ENCODE measurements at regions not wholly inside any gene's neighbourhood (a gene's known extent, or its start where the extent isn't known, plus 50 kb on each side); places are given as distances from the start of the nearest gene placed in this dataset.
"Not testable (repeated sequence)": the region's sequence is repeated elsewhere in the genome, so short reads cannot be mapped to it uniquely, and the experiment has no call there.

DNA sequence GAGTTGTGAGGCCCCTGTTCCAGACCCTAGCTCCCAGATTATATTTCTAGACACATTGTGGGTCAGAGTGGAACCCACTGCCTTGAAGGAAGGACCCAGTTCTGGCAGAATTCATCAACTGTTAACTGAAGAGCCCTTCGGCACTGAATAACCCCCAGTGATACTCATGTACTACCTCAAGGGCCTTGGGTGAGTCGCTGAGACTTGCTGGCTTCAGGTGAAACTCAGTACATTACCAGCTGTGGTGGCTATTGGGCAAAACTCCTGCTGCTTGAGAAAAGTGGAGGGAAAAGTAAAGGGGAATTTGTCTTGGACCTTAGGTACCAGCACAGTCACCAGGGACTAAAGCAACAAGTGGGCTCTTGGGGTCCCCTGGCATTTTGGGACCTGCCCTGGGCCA lies 394.9 kb upstream of the EPHA3 start:
- H3K4me1 ChIP-seq (ENCODE audit: control insufficient read depth, insufficient read depth, low read length) = no peaks in the 10 kb centered on the region
- H3K9ac ChIP-seq (ENCODE audit: low read length in 2 of 2) = no peak overlapping the region
- no peak overlapping the region for H3K27ac ChIP-seq (ENCODE audit: low read length)
- no peak overlapping the region for H3K4me3 ChIP-seq (ENCODE audit: low read length in 2 of 2)
- H3K36me3 ChIP-seq (ENCODE audit: control insufficient read depth in 2 of 2, insufficient read depth in 2 of 2, low read length in 2 of 2) = no peaks in the 10 kb centered on the region
- H3K27me3 ChIP-seq (ENCODE audit: control insufficient read depth in 1 of 2, insufficient read depth in 2 of 2, low read length in 2 of 2) = no peaks in the 10 kb centered on the region
- no peaks in the 10 kb centered on the region for H3K9me3 ChIP-seq (ENCODE audit: control insufficient read depth in 2 of 2, low read length in 2 of 2)

- H3K4me3 ChIP-seq (ENCODE audit: low read length in 2 of 2) = no peak overlapping the region
- no peaks in the 10 kb centered on the region for H3K4me1 ChIP-seq (ENCODE audit: control insufficient read depth, insufficient read depth, low read length)
- H3K9me3 ChIP-seq (ENCODE audit: control insufficient read depth in 2 of 2, low read length in 2 of 2) = no peaks in the 10 kb centered on the region
- H3K9ac ChIP-seq (ENCODE audit: low read length in 2 of 2) = no peak overlapping the region
- H3K27ac ChIP-seq (ENCODE audit: low read length) = no peak overlapping the region
- H3K27me3 ChIP-seq (ENCODE audit: control insufficient read depth in 1 of 2, insufficient read depth in 2 of 2, low read length in 2 of 2) = no peaks in the 10 kb centered on the region
- H3K36me3 ChIP-seq (ENCODE audit: control insufficient read depth in 2 of 2, insufficient read depth in 2 of 2, low read length in 2 of 2) = no peaks in the 10 kb centered on the region
Observed at GRCh38 chr3:88713233-88713691, 394.2 kb upstream of the EPHA3 start.

- no peaks in the 10 kb centered on the region for H3K36me3 ChIP-seq (ENCODE audit: control insufficient read depth in 2 of 2, insufficient read depth in 2 of 2, low read length in 2 of 2)
- H3K9me3 ChIP-seq (ENCODE audit: control insufficient read depth in 2 of 2, low read length in 2 of 2) = no peaks in the 10 kb centered on the region
- no peaks in the 10 kb centered on the region for H3K27me3 ChIP-seq (ENCODE audit: control insufficient read depth in 1 of 2, insufficient read depth in 2 of 2, low read length in 2 of 2)
- no peak overlapping the region for H3K27ac ChIP-seq (ENCODE audit: low read length)
- H3K4me1 ChIP-seq (ENCODE audit: control insufficient read depth, insufficient read depth, low read length) = no peaks in the 10 kb centered on the region
- no peak overlapping the region for H3K9ac ChIP-seq (ENCODE audit: low read length in 2 of 2)
- no peak overlapping the region for H3K4me3 ChIP-seq (ENCODE audit: low read length in 2 of 2)
Observed at GRCh38 chr3:88725440-88726165, 381.8 kb upstream of the EPHA3 start.

GRCh38 chr3:88732186-88732585 lies 375.2 kb upstream of the EPHA3 start:
- Histone ChIP-seq H3K36me3 (ENCODE audit: control insufficient read depth in 2 of 2, insufficient read depth in 2 of 2, low read length in 2 of 2) (no peaks in the 10 kb centered on the region), H3K4me1 (ENCODE audit: control insufficient read depth, insufficient read depth, low read length) (no peaks in the 10 kb centered on the region), H3K4me3 (ENCODE audit: low read length in 2 of 2) (no peak overlapping the region), H3K27ac (ENCODE audit: low read length) (no peak overlapping the region), H3K9ac (ENCODE audit: low read length in 2 of 2) (no peak overlapping the region), H3K9me3 (ENCODE audit: control insufficient read depth in 2 of 2, low read length in 2 of 2) (no peaks in the 10 kb centered on the region), H3K27me3 (ENCODE audit: control insufficient read depth in 1 of 2, insufficient read depth in 2 of 2, low read length in 2 of 2) (no peaks in the 10 kb centered on the region)

DNA sequence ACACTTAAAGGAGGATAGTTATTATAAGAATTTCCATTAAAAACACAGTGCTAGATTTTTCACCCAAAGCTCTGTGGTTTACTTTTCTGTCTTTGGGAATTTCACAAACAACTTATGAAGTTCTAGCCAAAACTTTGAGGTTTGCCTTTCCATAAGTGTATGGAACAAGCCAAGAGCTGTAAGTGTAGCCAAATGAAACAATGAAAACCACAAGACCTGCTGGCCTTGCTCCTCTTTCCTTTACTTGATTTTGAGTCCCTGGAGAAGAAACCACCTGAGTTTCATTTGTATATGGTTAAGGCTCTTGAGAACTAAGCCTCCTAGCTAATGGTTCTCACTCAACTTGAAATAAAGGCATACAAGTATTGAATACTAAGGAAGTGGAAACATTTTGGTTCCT lies 365.3 kb upstream of the EPHA3 start:
- Histone ChIP-seq H3K27ac (ENCODE audit: low read length) (no peak overlapping the region), H3K9ac (ENCODE audit: low read length in 2 of 2) (no peak overlapping the region), H3K27me3 (ENCODE audit: control insufficient read depth in 1 of 2, insufficient read depth in 2 of 2, low read length in 2 of 2) (no peaks in the 10 kb centered on the region), H3K36me3 (ENCODE audit: control insufficient read depth in 2 of 2, insufficient read depth in 2 of 2, low read length in 2 of 2) (no peaks in the 10 kb centered on the region), H3K4me1 (ENCODE audit: control insufficient read depth, insufficient read depth, low read length) (no peaks in the 10 kb centered on the region), H3K4me3 (ENCODE audit: low read length in 2 of 2) (no peak overlapping the region), H3K9me3 (ENCODE audit: control insufficient read depth in 2 of 2, low read length in 2 of 2) (no peaks in the 10 kb centered on the region)

DNA sequence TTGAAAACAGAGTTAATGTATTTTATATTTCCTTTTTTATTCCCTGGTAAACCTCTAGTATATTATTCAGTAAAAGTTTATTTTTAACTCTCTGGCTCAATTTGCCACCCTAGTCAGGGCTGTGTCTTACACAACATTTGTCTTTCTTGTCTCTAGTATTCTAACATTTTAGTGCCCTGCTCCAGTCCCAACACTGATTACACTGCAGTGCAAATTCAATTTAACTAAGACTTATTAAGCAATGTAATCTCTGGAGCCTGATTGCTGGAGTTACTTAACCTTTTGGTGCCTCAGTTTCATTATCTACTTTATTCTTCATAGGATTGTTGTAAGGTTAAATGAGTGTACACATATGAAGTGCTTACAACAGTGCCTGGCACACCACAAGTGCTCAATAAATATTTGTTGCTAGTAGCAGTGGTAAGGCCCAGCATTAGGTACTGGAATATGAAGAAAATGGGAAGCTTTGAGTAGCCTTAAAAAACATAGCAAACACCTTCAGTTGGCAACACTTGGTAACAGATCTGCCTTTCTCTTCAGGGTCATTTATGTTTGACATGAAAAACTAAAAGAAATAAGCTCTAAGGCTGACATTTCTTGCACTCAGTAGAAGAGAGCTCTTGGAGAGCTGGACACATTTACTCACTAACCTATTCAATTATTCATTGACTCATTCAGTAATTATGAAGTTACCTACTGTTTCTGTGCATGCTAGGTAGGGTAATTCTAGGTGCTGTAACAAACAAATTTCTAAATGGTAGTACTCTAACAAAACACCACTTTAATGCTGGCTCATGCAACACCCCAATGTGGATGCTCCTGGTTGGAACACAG lies 364.5 kb upstream of the EPHA3 start:
- no peak overlapping the region for H3K4me3 ChIP-seq (ENCODE audit: low read length in 2 of 2)
- no peak overlapping the region for H3K27ac ChIP-seq (ENCODE audit: low read length)
- H3K4me1 ChIP-seq (ENCODE audit: control insufficient read depth, insufficient read depth, low read length) = no peaks in the 10 kb centered on the region
- H3K27me3 ChIP-seq (ENCODE audit: control insufficient read depth in 1 of 2, insufficient read depth in 2 of 2, low read length in 2 of 2) = no peaks in the 10 kb centered on the region
- H3K9me3 ChIP-seq (ENCODE audit: control insufficient read depth in 2 of 2, low read length in 2 of 2) = no peaks in the 10 kb centered on the region
- no peaks in the 10 kb centered on the region for H3K36me3 ChIP-seq (ENCODE audit: control insufficient read depth in 2 of 2, insufficient read depth in 2 of 2, low read length in 2 of 2)
- no peak overlapping the region for H3K9ac ChIP-seq (ENCODE audit: low read length in 2 of 2)

DNA sequence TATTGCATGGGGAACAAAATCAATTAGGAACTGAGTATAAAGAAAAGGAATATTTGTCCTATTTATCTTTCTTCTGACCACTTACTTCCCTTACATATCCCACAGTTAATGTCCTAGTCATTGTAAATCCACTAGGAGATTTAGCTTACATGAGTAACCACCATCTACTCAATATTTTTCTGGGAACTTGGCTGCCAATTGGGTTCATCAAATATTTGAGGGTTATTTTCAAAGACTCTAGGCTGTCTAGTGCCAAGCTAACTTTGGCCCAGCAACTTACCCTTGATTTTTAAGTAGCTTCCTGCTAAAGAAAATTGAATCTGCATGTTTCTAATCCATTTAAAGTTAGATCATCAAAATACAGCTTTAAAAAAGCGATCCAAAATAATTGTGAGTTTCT lies 362.5 kb upstream of the EPHA3 start:
- Histone ChIP-seq H3K27ac (ENCODE audit: low read length) (no peak overlapping the region), H3K4me1 (ENCODE audit: control insufficient read depth, insufficient read depth, low read length) (no peaks in the 10 kb centered on the region), H3K27me3 (ENCODE audit: control insufficient read depth in 1 of 2, insufficient read depth in 2 of 2, low read length in 2 of 2) (no peaks in the 10 kb centered on the region), H3K9me3 (ENCODE audit: control insufficient read depth in 2 of 2, low read length in 2 of 2) (no peaks in the 10 kb centered on the region), H3K36me3 (ENCODE audit: control insufficient read depth in 2 of 2, insufficient read depth in 2 of 2, low read length in 2 of 2) (no peaks in the 10 kb centered on the region), H3K9ac (ENCODE audit: low read length in 2 of 2) (no peak overlapping the region), H3K4me3 (ENCODE audit: low read length in 2 of 2) (no peak overlapping the region)

GRCh38 chr3:88747145-88747544 lies 360.3 kb upstream of the EPHA3 start:
- not testable (repeated sequence) for H3K9ac ChIP-seq (ENCODE audit: low read length in 2 of 2); H3K27me3 ChIP-seq (ENCODE audit: control insufficient read depth in 1 of 2, insufficient read depth in 2 of 2, low read length in 2 of 2); H3K9me3 ChIP-seq (ENCODE audit: control insufficient read depth in 2 of 2, low read length in 2 of 2); H3K27ac ChIP-seq (ENCODE audit: low read length); H3K4me1 ChIP-seq (ENCODE audit: control insufficient read depth, insufficient read depth, low read length); H3K4me3 ChIP-seq (ENCODE audit: low read length in 2 of 2); H3K36me3 ChIP-seq (ENCODE audit: control insufficient read depth in 2 of 2, insufficient read depth in 2 of 2, low read length in 2 of 2)

- Histone ChIP-seq H3K9ac (ENCODE audit: low read length in 2 of 2) (no peak overlapping the region), H3K4me3 (ENCODE audit: low read length in 2 of 2) (no peak overlapping the region), H3K36me3 (ENCODE audit: control insufficient read depth in 2 of 2, insufficient read depth in 2 of 2, low read length in 2 of 2) (no peaks in the 10 kb centered on the region), H3K27ac (ENCODE audit: low read length) (no peak overlapping the region), H3K9me3 (ENCODE audit: control insufficient read depth in 2 of 2, low read length in 2 of 2) (no peaks in the 10 kb centered on the region), H3K27me3 (ENCODE audit: control insufficient read depth in 1 of 2, insufficient read depth in 2 of 2, low read length in 2 of 2) (no peaks in the 10 kb centered on the region), H3K4me1 (ENCODE audit: control insufficient read depth, insufficient read depth, low read length) (no peaks in the 10 kb centered on the region)
Observed at GRCh38 chr3:88758676-88759075, 348.7 kb upstream of the EPHA3 start.

- H3K27ac ChIP-seq (ENCODE audit: low read length) = no peak overlapping the region
- H3K9me3 ChIP-seq (ENCODE audit: control insufficient read depth in 2 of 2, low read length in 2 of 2) = no peaks in the 10 kb centered on the region
- no peaks in the 10 kb centered on the region for H3K27me3 ChIP-seq (ENCODE audit: control insufficient read depth in 1 of 2, insufficient read depth in 2 of 2, low read length in 2 of 2)
- no peaks in the 10 kb centered on the region for H3K36me3 ChIP-seq (ENCODE audit: control insufficient read depth in 2 of 2, insufficient read depth in 2 of 2, low read length in 2 of 2)
- H3K4me1 ChIP-seq (ENCODE audit: control insufficient read depth, insufficient read depth, low read length) = no peaks in the 10 kb centered on the region
- H3K9ac ChIP-seq (ENCODE audit: low read length in 2 of 2) = no peak overlapping the region
- no peak overlapping the region for H3K4me3 ChIP-seq (ENCODE audit: low read length in 2 of 2)
Observed at GRCh38 chr3:88767746-88768145, 339.7 kb upstream of the EPHA3 start.

- no peaks in the 10 kb centered on the region for H3K4me1 ChIP-seq (ENCODE audit: control insufficient read depth, insufficient read depth, low read length)
- H3K27ac ChIP-seq (ENCODE audit: low read length) = no peak overlapping the region
- H3K4me3 ChIP-seq (ENCODE audit: low read length in 2 of 2) = no peak overlapping the region
- no peaks in the 10 kb centered on the region for H3K27me3 ChIP-seq (ENCODE audit: control insufficient read depth in 1 of 2, insufficient read depth in 2 of 2, low read length in 2 of 2)
- H3K9me3 ChIP-seq (ENCODE audit: control insufficient read depth in 2 of 2, low read length in 2 of 2) = no peaks in the 10 kb centered on the region
- no peak overlapping the region for H3K9ac ChIP-seq (ENCODE audit: low read length in 2 of 2)
- no peaks in the 10 kb centered on the region for H3K36me3 ChIP-seq (ENCODE audit: control insufficient read depth in 2 of 2, insufficient read depth in 2 of 2, low read length in 2 of 2)
Observed at GRCh38 chr3:88773766-88774165, 333.7 kb upstream of the EPHA3 start.
